HCT116 (cell line): ENCODE measurements at regions not wholly inside any gene's neighbourhood (a gene's known extent, or its start where the extent isn't known, plus 50 kb on each side); places are given as distances from the start of the nearest gene placed in this dataset.

ENCODE experiments used
- ATAC-seq: fragments of 200-7000 bp; cut with Tn5 transposase; 2 replicates; pipeline ENCODE4 v1.9.1; 2020; ENCODE audit warnings: mild to moderate bottlenecking, moderate library complexity
- BruUV-seq: library from RNA; stranded (reverse); fragments of 400-500 nt; replicated peaks from 2 replicates; lab custom pipeline; 2021; lab: Mats Ljungman, UMichigan
- CTCF ChIA-PET: fragments of 300-600 bp; sonication (Branson Sonifier 250); formaldehyde crosslinking; loops from one replicate; lab custom pipeline; 2021; ENCODE audit warnings: antibody characterized with exemption; lab: Charles Lee
- POLR2A ChIA-PET: fragments of 300-600, 350-600 bp; sonication (Branson Sonifier 250); formaldehyde crosslinking; loops from one replicate; lab custom pipeline; 2021; ENCODE audit warnings: antibody characterized with exemption; lab: Charles Lee
- RAD21 ChIA-PET, 2 experiments: fragments of 300-600 bp; sonication (Branson Sonifier 250); formaldehyde crosslinking; loops; one replicate each; lab custom pipeline; 2023; ENCODE audit warnings: low total read pairs in 2 of 2; ENCODE audit not compliant: uncharacterized antibody in 2 of 2, unreplicated experiment in 2 of 2, low non-redundant PET in 1 of 2; lab: Charles Lee
- DNase-seq: peaks from one replicate; pipeline ENCODE4 v3.0.0-alpha.2; 2010; ENCODE audit warnings: low read depth, low spot score
- H2AFZ ChIP-seq: fragments of 200-600 bp; shearing (Covaris generic), sonication (generic); 2 replicates; pipeline ENCODE4 v1.6.1; 2017; ENCODE audit warnings: low read depth, mixed run types, mixed read lengths, antibody characterized with exemption, low read length; ENCODE audit not compliant: poor library complexity, severe bottlenecking
- H3K27ac ChIP-seq: 2 replicates; pipeline ENCODE4 v1.5.1; 2012; ENCODE audit warnings: low read depth, low read length
- H3K27me3 ChIP-seq: fragments of 200-600 bp; sonication (generic); 2 replicates; pipeline ENCODE4 v1.6.1; 2016; ENCODE audit warnings: mixed run types, low read length, mixed read lengths; ENCODE audit not compliant: insufficient read depth
- H3K36me3 ChIP-seq, 2 experiments: fragments of 200-500 bp in 1 of 2; fragments of 200-600 bp in 1 of 2; sonication (Bioruptor generic) in 1 of 2; sonication (generic) in 1 of 2; 2 replicates each; pipeline versions ENCODE4 v1.5.1 to v1.6.1; 2014 to 2016; ENCODE audit warnings: low read length in 2 of 2, inconsistent platforms in 1 of 2, mixed read lengths in 1 of 2, mixed run types in 1 of 2; ENCODE audit not compliant: insufficient read depth in 2 of 2, control insufficient read depth in 1 of 2
- H3K4me1 ChIP-seq, 2 experiments: fragments of 200-600 bp in 1 of 2; sonication (generic) in 1 of 2; 2 replicates each; pipeline versions ENCODE4 v1.5.1 to v1.6.1; 2012 to 2017; ENCODE audit warnings: low read length in 2 of 2, inconsistent platforms in 1 of 2, mild to moderate bottlenecking in 1 of 2, mixed read lengths in 1 of 2, mixed run types in 1 of 2, moderate library complexity in 1 of 2; ENCODE audit not compliant: insufficient read depth in 2 of 2, control insufficient read depth in 1 of 2
- H3K4me2 ChIP-seq: fragments of 200-600 bp; sonication (generic); 2 replicates; pipeline ENCODE4 v1.6.1; 2017; ENCODE audit warnings: mixed run types, low read length, mixed read lengths
- H3K4me3 ChIP-seq, 2 experiments: fragments of 200-600 bp in 1 of 2; sonication (generic) in 1 of 2; replicated peaks in 1 of 2; 2 replicates each; pipeline ENCODE4 v1.5.1; 2011 to 2016; ENCODE audit warnings: low read length in 2 of 2, control low read depth in 1 of 2, low read depth in 1 of 2, mild to moderate bottlenecking in 1 of 2, mixed read lengths in 1 of 2, mixed run types in 1 of 2
- H3K79me2 ChIP-seq: fragments of 200-600 bp; sonication (generic); 2 replicates; pipeline ENCODE4 v1.6.1; 2017; ENCODE audit warnings: mild to moderate bottlenecking, mixed run types, low read length, moderate library complexity, mixed read lengths; ENCODE audit not compliant: insufficient read depth
- H3K9ac ChIP-seq: fragments of 200-600 bp; sonication (generic); 2 replicates; pipeline ENCODE4 v1.6.1; 2016; ENCODE audit warnings: low read length, mixed read lengths
- H3K9me2 ChIP-seq: fragments of 200-600 bp; sonication (generic), shearing (Covaris generic); 2 replicates; pipeline ENCODE4 v1.6.1; 2017; ENCODE audit warnings: mixed run types, mild to moderate bottlenecking, moderate library complexity; ENCODE audit not compliant: insufficient read depth
- H3K9me3 ChIP-seq, 2 experiments: fragments of 200-500 bp in 1 of 2; fragments of 200-600 bp in 1 of 2; sonication (Bioruptor generic) in 1 of 2; sonication (generic) in 1 of 2; 2 replicates each; pipeline ENCODE4 v1.6.1; 2014 to 2017; ENCODE audit warnings: low read length in 2 of 2, mixed read lengths in 2 of 2, inconsistent platforms in 1 of 2, low read depth in 1 of 2, mild to moderate bottlenecking in 1 of 2, mixed run types in 1 of 2, moderate library complexity in 1 of 2; ENCODE audit not compliant: control insufficient read depth in 1 of 2, insufficient read depth in 1 of 2
- H4K20me1 ChIP-seq: fragments of 200-600 bp; sonication (generic), shearing (Covaris generic); 2 replicates; pipeline ENCODE4 v1.6.1; 2017; ENCODE audit warnings: mixed run types, mild to moderate bottlenecking, moderate library complexity; ENCODE audit not compliant: insufficient read depth
- ATF3 ChIP-seq: IDR thresholded peaks from 2 replicates; pipeline ENCODE4 v1.6.1; 2012
- CBX3 ChIP-seq: IDR thresholded peaks from 2 replicates; pipeline ENCODE4 v1.6.1; 2012; ENCODE audit warnings: low read depth
- CEBPB ChIP-seq: IDR thresholded peaks from 2 replicates; pipeline ENCODE4 v1.6.1; 2012; ENCODE audit warnings: low read depth
- EZH2phosphoT487 ChIP-seq: fragments of 200-600 bp; IDR thresholded peaks from 2 replicates; pipeline ENCODE4 v1.6.1; 2018; ENCODE audit warnings: antibody characterized with exemption, borderline replicate concordance
- FOSL1 ChIP-seq: IDR thresholded peaks from 2 replicates; pipeline ENCODE4 v1.6.1; 2012; ENCODE audit warnings: low read depth
- MAX ChIP-seq: IDR thresholded peaks from 2 replicates; pipeline ENCODE4 v1.6.1; 2012
- SIN3A ChIP-seq: IDR thresholded peaks from 2 replicates; pipeline ENCODE4 v1.6.1; 2012; ENCODE audit warnings: low read depth
- TCF7L2 ChIP-seq: IDR thresholded peaks from 2 replicates; pipeline ENCODE4 v1.7.0; 2011; ENCODE audit warnings: borderline replicate concordance, inconsistent platforms; ENCODE audit not compliant: insufficient read depth, insufficient read length; ENCODE audit errors: extremely low read depth
- YY1 ChIP-seq: IDR thresholded peaks from 2 replicates; pipeline ENCODE4 v1.6.1; 2011; ENCODE audit warnings: low read length, low read depth, moderate library complexity, mild to moderate bottlenecking; ENCODE audit not compliant: insufficient replicate concordance; ENCODE audit errors: extremely low read depth
- ZBTB33 ChIP-seq: IDR thresholded peaks from 2 replicates; pipeline ENCODE4 v1.6.1; 2011; ENCODE audit warnings: mild to moderate bottlenecking, low read length, moderate library complexity; ENCODE audit not compliant: insufficient replicate concordance; ENCODE audit errors: extremely low read depth
- intact Hi-C: fragments of 100-400 bp; cut with micrococcal nuclease; formaldehyde crosslinking; loops from 2 replicates; pipeline ENCODE4 v1.10.0; 2022

- ChIA-PET POLR2A (no interaction called here), RAD21 (no interaction called here), CTCF (no interaction called here)
- H3K4me1 ChIP-seq, result no peaks in the 10 kb centered on the region; a peak in 1 of 4 replicates
- H3K27me3 ChIP-seq, result no peaks in the 10 kb centered on the region
- no peak for TF ChIP-seq ZBTB33
- no peak for TF ChIP-seq EZH2phosphoT487
- no peak for TF ChIP-seq TCF7L2
- TF ChIP-seq CEBPB, result no peak
- TF ChIP-seq CBX3, result no peak
- TF ChIP-seq FOSL1, result no peak
- no peak for TF ChIP-seq SIN3A
- TF ChIP-seq ATF3, result no peak
- TF ChIP-seq YY1, result no peak
- no peak for TF ChIP-seq MAX
- no peak overlapping the region for H3K4me2 ChIP-seq
- no peak overlapping the region for H2AFZ ChIP-seq
- no peak overlapping the region for H3K9ac ChIP-seq
- H3K36me3 ChIP-seq, result no peaks in the 10 kb centered on the region
- H3K9me3 ChIP-seq, result peaks cover 3 to 25% of the 10 kb centered on the region in 2 experiments; a peak in 2 of 4 replicates
- H4K20me1 ChIP-seq, result no peaks in the 10 kb centered on the region
- H3K9me2 ChIP-seq, result no peaks in the 10 kb centered on the region
- BruUV-seq, result no TSS peak
- intact Hi-C loops, result no loop called here
- H3K27ac ChIP-seq, result no peak overlapping the region
- H3K4me3 ChIP-seq, result no peak overlapping the region
- ATAC-seq, result no peak
- DNase-seq, result no peak
- H3K79me2 ChIP-seq, result no peaks in the 10 kb centered on the region
Observed at GRCh38 chr5:26236936-26237335, 801.5 kb downstream of the CDH9 start.
